Lower lobe of right lung (tissue), 2 donors: ENCODE measurements at regions not wholly inside any gene's neighbourhood (a gene's known extent, or its start where the extent isn't known, plus 50 kb on each side); places are given as distances from the start of the nearest gene placed in this dataset.

Experiments used
- ATAC-seq, 2 donors: fragments of 200-7000 bp; cut with Tn5 transposase; one replicate each; pipeline ENCODE4 v1.9.1; 2020 to 2022; ENCODE audit warnings: mild to moderate bottlenecking in 2 of 2, moderate library complexity in 2 of 2
- DNase-seq: peaks from one replicate; pipeline ENCODE4 v3.0.0-alpha.2; 2020
- H3K27ac ChIP-seq: fragments of 200-600 bp; one replicate; pipeline ENCODE4 v1.8.0; 2022
- H3K27me3 ChIP-seq: fragments of 200-600 bp; one replicate; pipeline ENCODE4 v1.8.0; 2022; ENCODE audit warnings: low read depth
- H3K36me3 ChIP-seq: fragments of 200-600 bp; one replicate; pipeline ENCODE4 v1.8.0; 2022; ENCODE audit warnings: mild to moderate bottlenecking
- H3K4me1 ChIP-seq: fragments of 200-600 bp; one replicate; pipeline ENCODE4 v1.8.0; 2022
- H3K4me3 ChIP-seq: fragments of 200-600 bp; one replicate; pipeline ENCODE4 v1.8.0; 2022; ENCODE audit warnings: mild to moderate bottlenecking
- H3K9me3 ChIP-seq: fragments of 200-600 bp; one replicate; pipeline ENCODE4 v1.8.0; 2022
- intact Hi-C: fragments of 100-400 bp; cut with DNase I; formaldehyde crosslinking; loops from one replicate; pipeline ENCODE4 v1.11.0; 2022
- TF ChIP-seq, protein P1 (sequence below): fragments of 200-600 bp; IDR thresholded peaks from one replicate; pipeline ENCODE4 v1.8.0; 2022; ENCODE audit warnings: antibody characterized with exemption, mild to moderate bottlenecking
- donor health status: DM: no; HTN: yes; CAD: no; lungs with severe emphysema.

DNA sequence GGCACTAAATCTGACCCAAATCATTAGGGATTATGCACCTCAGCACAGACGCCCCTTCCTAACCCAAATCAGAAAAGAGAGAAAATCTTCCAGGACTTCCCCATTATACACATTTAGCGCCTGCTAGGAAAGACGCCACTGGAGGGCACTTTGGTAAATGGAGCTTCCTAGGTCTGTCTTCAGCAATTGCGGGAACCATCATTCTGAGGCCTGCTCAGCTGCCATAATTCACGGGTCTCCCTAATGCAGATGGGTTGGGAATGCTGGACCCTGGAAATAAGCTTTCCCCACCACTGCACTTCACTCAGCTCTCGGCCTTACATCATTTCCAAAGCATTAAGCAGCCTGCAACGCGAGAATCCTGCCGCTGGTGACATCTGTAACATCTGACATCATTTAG, 86.2 kb upstream of the OPCML start:
- H3K4me1 ChIP-seq: no peaks in the 10 kb centered on the region
- TF ChIP-seq, protein P1, sequence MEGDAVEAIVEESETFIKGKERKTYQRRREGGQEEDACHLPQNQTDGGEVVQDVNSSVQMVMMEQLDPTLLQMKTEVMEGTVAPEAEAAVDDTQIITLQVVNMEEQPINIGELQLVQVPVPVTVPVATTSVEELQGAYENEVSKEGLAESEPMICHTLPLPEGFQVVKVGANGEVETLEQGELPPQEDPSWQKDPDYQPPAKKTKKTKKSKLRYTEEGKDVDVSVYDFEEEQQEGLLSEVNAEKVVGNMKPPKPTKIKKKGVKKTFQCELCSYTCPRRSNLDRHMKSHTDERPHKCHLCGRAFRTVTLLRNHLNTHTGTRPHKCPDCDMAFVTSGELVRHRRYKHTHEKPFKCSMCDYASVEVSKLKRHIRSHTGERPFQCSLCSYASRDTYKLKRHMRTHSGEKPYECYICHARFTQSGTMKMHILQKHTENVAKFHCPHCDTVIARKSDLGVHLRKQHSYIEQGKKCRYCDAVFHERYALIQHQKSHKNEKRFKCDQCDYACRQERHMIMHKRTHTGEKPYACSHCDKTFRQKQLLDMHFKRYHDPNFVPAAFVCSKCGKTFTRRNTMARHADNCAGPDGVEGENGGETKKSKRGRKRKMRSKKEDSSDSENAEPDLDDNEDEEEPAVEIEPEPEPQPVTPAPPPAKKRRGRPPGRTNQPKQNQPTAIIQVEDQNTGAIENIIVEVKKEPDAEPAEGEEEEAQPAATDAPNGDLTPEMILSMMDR: no peak
- DNase-seq: no peak
- no peaks in the 10 kb centered on the region for H3K36me3 ChIP-seq
- peaks cover 4% of the 10 kb centered on the region for H3K9me3 ChIP-seq
- no peak for ATAC-seq
- no peak overlapping the region for H3K4me3 ChIP-seq
- no peak overlapping the region for H3K27ac ChIP-seq
- no peaks in the 10 kb centered on the region for H3K27me3 ChIP-seq
- intact Hi-C loops: no loop called here

DNA sequence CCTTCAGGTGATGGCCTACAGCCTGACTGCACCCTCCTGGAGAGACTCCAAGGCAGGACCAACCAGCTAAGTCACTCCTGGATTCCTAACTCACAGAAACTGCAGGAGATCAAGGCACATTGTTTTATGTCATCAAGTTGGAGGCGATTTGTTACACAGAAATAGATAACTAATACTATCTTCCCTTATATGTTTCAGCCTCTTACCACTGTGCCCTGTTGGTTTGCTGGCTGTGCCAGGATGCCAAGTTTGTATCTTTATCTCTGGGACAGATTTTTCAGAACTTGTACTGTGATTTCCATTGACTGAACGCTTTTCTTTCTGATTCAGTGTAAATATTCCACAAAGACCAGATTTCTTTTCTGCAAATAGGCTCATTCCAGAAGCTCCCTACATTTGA, 76.2 kb upstream of the OPCML start:
- ATAC-seq (no peak), DNase-seq (no peak)
- Histone ChIP-seq H3K27me3 (no peaks in the 10 kb centered on the region), H3K9me3 (no peaks in the 10 kb centered on the region), H3K36me3 (no peaks in the 10 kb centered on the region), H3K4me1 (no peaks in the 10 kb centered on the region), H3K27ac (no peak overlapping the region), H3K4me3 (no peak overlapping the region)
- TF ChIP-seq, protein P1: no peak
- intact Hi-C loops: no loop called here

DNA sequence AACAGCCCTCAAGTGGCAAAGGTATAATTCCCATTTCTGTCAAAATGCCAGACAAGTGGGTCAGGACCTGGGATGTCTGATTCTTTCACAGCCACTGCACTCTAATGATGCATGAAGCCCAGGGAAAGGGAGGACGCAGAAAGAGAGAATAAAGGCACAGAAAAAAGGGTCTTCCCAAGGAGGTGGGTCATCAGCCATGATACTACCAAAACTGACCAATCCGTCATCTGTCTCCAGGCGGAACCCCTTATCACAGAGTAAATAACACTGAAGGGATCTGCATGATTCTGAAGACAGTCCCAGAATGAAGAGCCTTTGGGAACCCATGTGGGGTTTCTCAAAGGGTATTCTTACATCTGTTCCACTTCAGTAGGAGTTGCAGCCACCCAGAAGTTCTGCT, 73.8 kb upstream of the OPCML start:
- no peak for DNase-seq
- no peaks in the 10 kb centered on the region for H3K36me3 ChIP-seq
- TF ChIP-seq, protein P1: no peak
- intact Hi-C loops: no loop called here
- no peak for ATAC-seq
- no peaks in the 10 kb centered on the region for H3K4me1 ChIP-seq
- H3K9me3 ChIP-seq: no peaks in the 10 kb centered on the region
- H3K27me3 ChIP-seq: no peaks in the 10 kb centered on the region
- no peak overlapping the region for H3K4me3 ChIP-seq
- H3K27ac ChIP-seq: no peak overlapping the region

DNA sequence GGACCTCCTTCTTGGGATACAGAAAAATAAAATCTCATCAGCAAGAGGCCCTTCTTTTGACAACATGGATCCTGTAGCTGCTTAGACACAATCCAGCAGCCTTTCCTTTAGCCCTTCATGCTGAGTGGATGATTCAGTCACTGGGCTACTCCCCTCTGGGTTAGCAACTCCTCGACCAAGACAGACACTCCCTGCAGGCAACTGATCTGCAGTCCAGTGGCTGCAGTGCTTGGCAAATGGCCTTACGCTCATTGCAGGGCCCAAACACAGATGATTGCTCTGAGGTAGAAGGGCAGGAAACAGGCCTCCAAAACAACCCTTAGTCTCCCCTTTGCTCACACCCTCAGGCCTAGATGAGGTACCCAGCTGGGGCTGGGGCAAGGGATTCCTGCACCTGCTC, 73.2 kb upstream of the OPCML start:
- no peak for ATAC-seq
- Histone ChIP-seq H3K4me3 (no peak overlapping the region), H3K27me3 (no peaks in the 10 kb centered on the region), H3K36me3 (no peaks in the 10 kb centered on the region), H3K9me3 (no peaks in the 10 kb centered on the region), H3K4me1 (no peaks in the 10 kb centered on the region), H3K27ac (no peak overlapping the region)
- no peak for DNase-seq
- intact Hi-C loops: no loop called here
- TF ChIP-seq, protein P1: no peak

DNA sequence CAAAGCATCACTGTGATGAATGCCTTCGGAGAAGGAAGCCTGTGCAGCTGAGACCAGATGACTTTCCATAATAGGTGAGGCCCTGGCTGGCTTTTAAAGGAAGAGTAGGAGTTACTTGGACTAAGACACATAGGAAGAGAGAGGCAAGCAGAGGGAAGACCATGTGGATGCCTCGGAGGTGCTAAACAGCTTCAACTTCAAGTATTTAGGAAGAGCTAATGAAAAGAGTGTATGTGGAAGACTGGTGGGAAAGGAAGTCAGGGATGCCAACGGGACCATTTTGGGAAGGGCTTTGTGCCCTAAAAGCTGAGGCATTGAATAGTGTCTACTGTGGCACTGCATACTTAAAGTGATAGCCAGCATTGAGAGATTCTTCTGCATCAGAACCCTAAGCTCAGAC, 69.3 kb upstream of the OPCML start:
- Histone ChIP-seq H3K9me3 (no peaks in the 10 kb centered on the region), H3K4me1 (no peaks in the 10 kb centered on the region), H3K4me3 (no peak overlapping the region), H3K27me3 (no peaks in the 10 kb centered on the region), H3K27ac (no peak overlapping the region), H3K36me3 (no peaks in the 10 kb centered on the region)
- intact Hi-C loops: no loop called here
- ATAC-seq: no peak
- TF ChIP-seq, protein P1: no peak
- no peak for DNase-seq

DNA sequence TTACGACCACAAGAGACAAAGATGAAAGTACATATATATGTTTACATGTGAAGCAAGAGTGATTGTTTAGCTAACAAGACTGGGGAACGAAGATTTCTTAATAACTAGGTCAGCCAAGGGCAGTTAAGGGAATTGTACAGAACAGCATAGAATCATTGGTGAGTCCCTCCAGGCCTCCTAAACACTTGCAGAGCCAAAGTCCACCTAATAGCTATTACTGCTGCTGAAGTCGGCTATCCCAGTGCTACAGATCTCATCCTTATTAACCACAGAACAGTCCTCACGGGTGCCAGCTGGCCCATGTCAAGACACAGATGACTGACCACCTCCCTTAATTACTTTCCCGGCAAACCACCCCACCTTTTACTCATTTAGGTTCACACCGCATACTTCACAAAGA, 68.5 kb upstream of the OPCML start:
- H3K27ac ChIP-seq: no peak overlapping the region
- H3K27me3 ChIP-seq: no peaks in the 10 kb centered on the region
- no peaks in the 10 kb centered on the region for H3K4me1 ChIP-seq
- no peak for ATAC-seq
- intact Hi-C loops: no loop called here
- no peaks in the 10 kb centered on the region for H3K9me3 ChIP-seq
- H3K36me3 ChIP-seq: no peaks in the 10 kb centered on the region
- no peak overlapping the region for H3K4me3 ChIP-seq
- TF ChIP-seq, protein P1: no peak
- DNase-seq: no peak
